ENCODE measurements at regions not wholly inside any gene's neighbourhood (a gene's known extent, or its start where the extent isn't known, plus 50 kb on each side); places are given as distances from the start of the nearest gene placed in this dataset.

DNA sequence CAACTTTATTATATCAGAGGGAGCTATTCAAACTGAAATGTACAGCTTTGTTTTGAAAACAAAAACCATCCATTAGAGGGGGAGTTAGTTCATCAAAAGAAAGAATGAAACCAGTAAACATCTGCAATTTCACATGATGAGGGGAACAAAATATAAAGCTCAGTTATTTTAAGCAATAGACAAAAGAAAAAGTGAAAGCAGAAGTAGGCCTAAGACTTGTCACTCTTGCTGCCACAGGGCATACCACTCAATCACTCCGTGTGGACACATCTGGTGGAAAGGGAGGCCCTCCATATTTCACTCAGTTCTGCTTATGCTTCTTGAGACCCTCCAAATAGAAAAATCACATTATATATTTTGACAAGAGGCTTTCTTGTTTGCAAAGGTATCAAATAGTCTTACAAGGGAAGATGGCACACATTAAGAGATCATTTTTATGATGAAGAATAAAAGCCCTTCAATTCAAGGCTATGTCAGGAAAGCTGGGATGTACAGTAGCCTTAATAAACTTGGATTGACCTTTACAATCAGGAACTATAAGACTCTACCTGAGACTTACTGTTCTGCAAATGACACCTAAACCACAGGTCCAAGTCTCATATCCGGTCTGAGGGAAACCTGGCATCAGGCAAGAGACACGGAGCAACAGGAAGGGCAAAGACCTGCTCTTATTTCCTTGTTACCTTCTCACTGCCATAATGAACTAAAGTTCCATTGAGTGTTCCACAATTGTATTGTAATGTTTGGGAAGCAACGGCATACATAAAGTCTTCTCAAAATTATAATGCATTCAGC lies 222.5 kb upstream of the GRIP1 start:
- Mint-ChIP-seq H3K9me3 (no peaks in the 10 kb centered on the region), H3K27me3 (ENCODE audit: low read depth) (no peaks in the 10 kb centered on the region), H3K4me3 (no peak overlapping the region), H3K36me3 (no peaks in the 10 kb centered on the region), H3K27ac (no peak overlapping the region), H3K4me1 (peaks cover 31% of the 10 kb centered on the region)
- DNase-seq (ENCODE audit: low spot score) (no peak), ATAC-seq (no peak)
- POLR2A ChIA-PET, result no interaction called here
- CTCF ChIA-PET, result interaction anchor here (0.8 to 1.0 kb wide), 2 partner anchors 117 to 321 kb away, joined by 3 read pairs; no protein-coding TSS in a partner anchor
- no peak for TF ChIP-seq CREM (CRISPR knock-in tag; IDR thresholded peaks at IDR 0.05)
- TF ChIP-seq, protein P1, sequence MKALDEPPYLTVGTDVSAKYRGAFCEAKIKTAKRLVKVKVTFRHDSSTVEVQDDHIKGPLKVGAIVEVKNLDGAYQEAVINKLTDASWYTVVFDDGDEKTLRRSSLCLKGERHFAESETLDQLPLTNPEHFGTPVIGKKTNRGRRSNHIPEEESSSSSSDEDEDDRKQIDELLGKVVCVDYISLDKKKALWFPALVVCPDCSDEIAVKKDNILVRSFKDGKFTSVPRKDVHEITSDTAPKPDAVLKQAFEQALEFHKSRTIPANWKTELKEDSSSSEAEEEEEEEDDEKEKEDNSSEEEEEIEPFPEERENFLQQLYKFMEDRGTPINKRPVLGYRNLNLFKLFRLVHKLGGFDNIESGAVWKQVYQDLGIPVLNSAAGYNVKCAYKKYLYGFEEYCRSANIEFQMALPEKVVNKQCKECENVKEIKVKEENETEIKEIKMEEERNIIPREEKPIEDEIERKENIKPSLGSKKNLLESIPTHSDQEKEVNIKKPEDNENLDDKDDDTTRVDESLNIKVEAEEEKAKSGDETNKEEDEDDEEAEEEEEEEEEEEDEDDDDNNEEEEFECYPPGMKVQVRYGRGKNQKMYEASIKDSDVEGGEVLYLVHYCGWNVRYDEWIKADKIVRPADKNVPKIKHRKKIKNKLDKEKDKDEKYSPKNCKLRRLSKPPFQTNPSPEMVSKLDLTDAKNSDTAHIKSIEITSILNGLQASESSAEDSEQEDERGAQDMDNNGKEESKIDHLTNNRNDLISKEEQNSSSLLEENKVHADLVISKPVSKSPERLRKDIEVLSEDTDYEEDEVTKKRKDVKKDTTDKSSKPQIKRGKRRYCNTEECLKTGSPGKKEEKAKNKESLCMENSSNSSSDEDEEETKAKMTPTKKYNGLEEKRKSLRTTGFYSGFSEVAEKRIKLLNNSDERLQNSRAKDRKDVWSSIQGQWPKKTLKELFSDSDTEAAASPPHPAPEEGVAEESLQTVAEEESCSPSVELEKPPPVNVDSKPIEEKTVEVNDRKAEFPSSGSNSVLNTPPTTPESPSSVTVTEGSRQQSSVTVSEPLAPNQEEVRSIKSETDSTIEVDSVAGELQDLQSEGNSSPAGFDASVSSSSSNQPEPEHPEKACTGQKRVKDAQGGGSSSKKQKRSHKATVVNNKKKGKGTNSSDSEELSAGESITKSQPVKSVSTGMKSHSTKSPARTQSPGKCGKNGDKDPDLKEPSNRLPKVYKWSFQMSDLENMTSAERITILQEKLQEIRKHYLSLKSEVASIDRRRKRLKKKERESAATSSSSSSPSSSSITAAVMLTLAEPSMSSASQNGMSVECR (CRISPR knock-in tag; IDR thresholded peaks at IDR 0.05; ENCODE audit: borderline replicate concordance), result no peak
- TF ChIP-seq TEAD1 (CRISPR knock-in tag; IDR thresholded peaks at IDR 0.05), result no peak
- TF ChIP-seq, protein P2, sequence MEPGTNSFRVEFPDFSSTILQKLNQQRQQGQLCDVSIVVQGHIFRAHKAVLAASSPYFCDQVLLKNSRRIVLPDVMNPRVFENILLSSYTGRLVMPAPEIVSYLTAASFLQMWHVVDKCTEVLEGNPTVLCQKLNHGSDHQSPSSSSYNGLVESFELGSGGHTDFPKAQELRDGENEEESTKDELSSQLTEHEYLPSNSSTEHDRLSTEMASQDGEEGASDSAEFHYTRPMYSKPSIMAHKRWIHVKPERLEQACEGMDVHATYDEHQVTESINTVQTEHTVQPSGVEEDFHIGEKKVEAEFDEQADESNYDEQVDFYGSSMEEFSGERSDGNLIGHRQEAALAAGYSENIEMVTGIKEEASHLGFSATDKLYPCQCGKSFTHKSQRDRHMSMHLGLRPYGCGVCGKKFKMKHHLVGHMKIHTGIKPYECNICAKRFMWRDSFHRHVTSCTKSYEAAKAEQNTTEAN (CRISPR knock-in tag; IDR thresholded peaks at IDR 0.05), result no peak
- TF ChIP-seq CREB1 (CRISPR knock-in tag; IDR thresholded peaks at IDR 0.05), result no peak
- no peak for TF ChIP-seq AR (CRISPR knock-in tag; IDR thresholded peaks at IDR 0.05)
- TF ChIP-seq ZNF121 (CRISPR knock-in tag; IDR thresholded peaks at IDR 0.05), result no peak
- TF ChIP-seq SOX15 (CRISPR knock-in tag; IDR thresholded peaks at IDR 0.05), result no peak
- TF ChIP-seq, protein P3, sequence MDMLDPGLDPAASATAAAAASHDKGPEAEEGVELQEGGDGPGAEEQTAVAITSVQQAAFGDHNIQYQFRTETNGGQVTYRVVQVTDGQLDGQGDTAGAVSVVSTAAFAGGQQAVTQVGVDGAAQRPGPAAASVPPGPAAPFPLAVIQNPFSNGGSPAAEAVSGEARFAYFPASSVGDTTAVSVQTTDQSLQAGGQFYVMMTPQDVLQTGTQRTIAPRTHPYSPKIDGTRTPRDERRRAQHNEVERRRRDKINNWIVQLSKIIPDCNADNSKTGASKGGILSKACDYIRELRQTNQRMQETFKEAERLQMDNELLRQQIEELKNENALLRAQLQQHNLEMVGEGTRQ (CRISPR knock-in tag; IDR thresholded peaks at IDR 0.05), result no peak
- TF ChIP-seq SMAD3 (CRISPR knock-in tag; IDR thresholded peaks at IDR 0.05; ENCODE audit: borderline replicate concordance), result no peak
- no peak for TF ChIP-seq ZNF219 (CRISPR knock-in tag; IDR thresholded peaks at IDR 0.05; ENCODE audit: borderline replicate concordance)
- TF ChIP-seq, protein P4, sequence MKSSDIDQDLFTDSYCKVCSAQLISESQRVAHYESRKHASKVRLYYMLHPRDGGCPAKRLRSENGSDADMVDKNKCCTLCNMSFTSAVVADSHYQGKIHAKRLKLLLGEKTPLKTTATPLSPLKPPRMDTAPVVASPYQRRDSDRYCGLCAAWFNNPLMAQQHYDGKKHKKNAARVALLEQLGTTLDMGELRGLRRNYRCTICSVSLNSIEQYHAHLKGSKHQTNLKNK (CRISPR knock-in tag; IDR thresholded peaks at IDR 0.05), result no peak
- no peak for TF ChIP-seq AFF4 (CRISPR knock-in tag; IDR thresholded peaks at IDR 0.05; ENCODE audit: borderline replicate concordance)
- TF ChIP-seq, protein P5, sequence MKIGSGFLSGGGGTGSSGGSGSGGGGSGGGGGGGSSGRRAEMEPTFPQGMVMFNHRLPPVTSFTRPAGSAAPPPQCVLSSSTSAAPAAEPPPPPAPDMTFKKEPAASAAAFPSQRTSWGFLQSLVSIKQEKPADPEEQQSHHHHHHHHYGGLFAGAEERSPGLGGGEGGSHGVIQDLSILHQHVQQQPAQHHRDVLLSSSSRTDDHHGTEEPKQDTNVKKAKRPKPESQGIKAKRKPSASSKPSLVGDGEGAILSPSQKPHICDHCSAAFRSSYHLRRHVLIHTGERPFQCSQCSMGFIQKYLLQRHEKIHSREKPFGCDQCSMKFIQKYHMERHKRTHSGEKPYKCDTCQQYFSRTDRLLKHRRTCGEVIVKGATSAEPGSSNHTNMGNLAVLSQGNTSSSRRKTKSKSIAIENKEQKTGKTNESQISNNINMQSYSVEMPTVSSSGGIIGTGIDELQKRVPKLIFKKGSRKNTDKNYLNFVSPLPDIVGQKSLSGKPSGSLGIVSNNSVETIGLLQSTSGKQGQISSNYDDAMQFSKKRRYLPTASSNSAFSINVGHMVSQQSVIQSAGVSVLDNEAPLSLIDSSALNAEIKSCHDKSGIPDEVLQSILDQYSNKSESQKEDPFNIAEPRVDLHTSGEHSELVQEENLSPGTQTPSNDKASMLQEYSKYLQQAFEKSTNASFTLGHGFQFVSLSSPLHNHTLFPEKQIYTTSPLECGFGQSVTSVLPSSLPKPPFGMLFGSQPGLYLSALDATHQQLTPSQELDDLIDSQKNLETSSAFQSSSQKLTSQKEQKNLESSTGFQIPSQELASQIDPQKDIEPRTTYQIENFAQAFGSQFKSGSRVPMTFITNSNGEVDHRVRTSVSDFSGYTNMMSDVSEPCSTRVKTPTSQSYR (CRISPR knock-in tag; IDR thresholded peaks at IDR 0.05), result no peak
